ENCODE measurements at regions not wholly inside any gene's neighbourhood (a gene's known extent, or its start where the extent isn't known, plus 50 kb on each side); places are given as distances from the start of the nearest gene placed in this dataset.

- Histone ChIP-seq H3K4me3 (replicated peaks; ENCODE audit: insufficient read depth, low read length) (no peak overlapping the region), H3K27me3 (ENCODE audit: insufficient read depth, poor library complexity, severe bottlenecking) (no peaks in the 10 kb centered on the region), H3K27ac (replicated peaks) (no peak overlapping the region)
- no peak for TF ChIP-seq REST (IDR thresholded peaks at IDR 0.05; ENCODE audit: insufficient replicate concordance, low read depth)
- no peak for TF ChIP-seq GABPA (IDR thresholded peaks at IDR 0.05; ENCODE audit: low read depth)
- no peak for TF ChIP-seq POLR2AphosphoS5 (IDR thresholded peaks at IDR 0.05; ENCODE audit: low read depth)
- TF ChIP-seq CTCF (IDR thresholded peaks at IDR 0.05; ENCODE audit: insufficient read depth, low read length): no peak
- no peak for TF ChIP-seq SPI1 (IDR thresholded peaks at IDR 0.05; ENCODE audit: borderline replicate concordance, low read depth)
- no peak for DNase-seq (ENCODE audit: low read depth in 1 of 2, low spot score in 1 of 2)
Measured at GRCh38 chr6:15922510-15923250, 206.2 kb upstream of the MYLIP start.

GRCh38 chr6:15921243-15921642 lies 207.6 kb upstream of the MYLIP start:
- TF ChIP-seq CTCF (IDR thresholded peaks at IDR 0.05; ENCODE audit: insufficient read depth, low read length) (no peak), POLR2AphosphoS5 (IDR thresholded peaks at IDR 0.05; ENCODE audit: low read depth) (no peak), REST (IDR thresholded peaks at IDR 0.05; ENCODE audit: insufficient replicate concordance, low read depth) (no peak), GABPA (IDR thresholded peaks at IDR 0.05; ENCODE audit: low read depth) (no peak), SPI1 (IDR thresholded peaks at IDR 0.05; ENCODE audit: borderline replicate concordance, low read depth) (no peak)
- no peak for DNase-seq (ENCODE audit: low read depth in 1 of 2, low spot score in 1 of 2)
- no peaks in the 10 kb centered on the region for H3K27me3 ChIP-seq (ENCODE audit: insufficient read depth, poor library complexity, severe bottlenecking)
- H3K27ac ChIP-seq (replicated peaks): no peak overlapping the region
- no peak overlapping the region for H3K4me3 ChIP-seq (replicated peaks; ENCODE audit: insufficient read depth, low read length)

GRCh38 chr6:15916581-15916980 lies 212.3 kb upstream of the MYLIP start:
- no peak overlapping the region for H3K4me3 ChIP-seq (replicated peaks; ENCODE audit: insufficient read depth, low read length)
- no peak overlapping the region for H3K27ac ChIP-seq (replicated peaks)
- no peaks in the 10 kb centered on the region for H3K27me3 ChIP-seq (ENCODE audit: insufficient read depth, poor library complexity, severe bottlenecking)
- TF ChIP-seq POLR2AphosphoS5 (IDR thresholded peaks at IDR 0.05; ENCODE audit: low read depth) (no peak), GABPA (IDR thresholded peaks at IDR 0.05; ENCODE audit: low read depth) (no peak), CTCF (IDR thresholded peaks at IDR 0.05; ENCODE audit: insufficient read depth, low read length) (no peak), REST (IDR thresholded peaks at IDR 0.05; ENCODE audit: insufficient replicate concordance, low read depth) (no peak), SPI1 (IDR thresholded peaks at IDR 0.05; ENCODE audit: borderline replicate concordance, low read depth) (no peak)
- DNase-seq (ENCODE audit: low read depth in 1 of 2, low spot score in 1 of 2): no peak

Data from HL-60 (cell line).